ENCODE measurements at regions not wholly inside any gene's neighbourhood (a gene's known extent, or its start where the extent isn't known, plus 50 kb on each side); places are given as distances from the start of the nearest gene placed in this dataset.

DNA sequence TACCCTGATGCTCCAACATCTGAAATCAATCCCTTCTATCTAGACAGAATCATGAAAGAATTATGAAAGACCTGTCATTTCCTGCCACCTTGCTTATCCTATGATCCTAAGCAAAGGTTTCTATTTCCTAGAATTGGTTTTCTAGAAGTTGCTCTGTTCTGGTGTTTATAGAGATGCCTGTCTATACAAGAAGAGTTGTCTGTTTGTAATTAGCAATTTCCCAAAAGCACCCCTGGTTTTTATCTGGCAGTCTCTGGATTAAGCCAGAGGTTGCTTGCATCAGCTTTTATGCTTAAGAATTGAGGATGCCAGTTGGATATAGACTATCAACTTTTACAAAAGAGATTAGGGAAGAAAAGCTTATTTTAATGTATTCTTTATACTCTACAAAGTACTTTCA is 133.0 kb upstream of the EFNA5 start:
- TF ChIP-seq, protein P1, sequence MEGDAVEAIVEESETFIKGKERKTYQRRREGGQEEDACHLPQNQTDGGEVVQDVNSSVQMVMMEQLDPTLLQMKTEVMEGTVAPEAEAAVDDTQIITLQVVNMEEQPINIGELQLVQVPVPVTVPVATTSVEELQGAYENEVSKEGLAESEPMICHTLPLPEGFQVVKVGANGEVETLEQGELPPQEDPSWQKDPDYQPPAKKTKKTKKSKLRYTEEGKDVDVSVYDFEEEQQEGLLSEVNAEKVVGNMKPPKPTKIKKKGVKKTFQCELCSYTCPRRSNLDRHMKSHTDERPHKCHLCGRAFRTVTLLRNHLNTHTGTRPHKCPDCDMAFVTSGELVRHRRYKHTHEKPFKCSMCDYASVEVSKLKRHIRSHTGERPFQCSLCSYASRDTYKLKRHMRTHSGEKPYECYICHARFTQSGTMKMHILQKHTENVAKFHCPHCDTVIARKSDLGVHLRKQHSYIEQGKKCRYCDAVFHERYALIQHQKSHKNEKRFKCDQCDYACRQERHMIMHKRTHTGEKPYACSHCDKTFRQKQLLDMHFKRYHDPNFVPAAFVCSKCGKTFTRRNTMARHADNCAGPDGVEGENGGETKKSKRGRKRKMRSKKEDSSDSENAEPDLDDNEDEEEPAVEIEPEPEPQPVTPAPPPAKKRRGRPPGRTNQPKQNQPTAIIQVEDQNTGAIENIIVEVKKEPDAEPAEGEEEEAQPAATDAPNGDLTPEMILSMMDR (IDR thresholded peaks at IDR 0.05), result no peak
- TF ChIP-seq EZH2 (IDR thresholded peaks at IDR 0.05; ENCODE audit: borderline replicate concordance, insufficient read depth, low read depth, low read length, poor library complexity, severe bottlenecking), result no peak
